ENCODE measurements at regions not wholly inside any gene's neighbourhood (a gene's known extent, or its start where the extent isn't known, plus 50 kb on each side); places are given as distances from the start of the nearest gene placed in this dataset.
"Not testable (repeated sequence)": the region's sequence is repeated elsewhere in the genome, so short reads cannot be mapped to it uniquely, and the experiment has no call there.

DNA sequence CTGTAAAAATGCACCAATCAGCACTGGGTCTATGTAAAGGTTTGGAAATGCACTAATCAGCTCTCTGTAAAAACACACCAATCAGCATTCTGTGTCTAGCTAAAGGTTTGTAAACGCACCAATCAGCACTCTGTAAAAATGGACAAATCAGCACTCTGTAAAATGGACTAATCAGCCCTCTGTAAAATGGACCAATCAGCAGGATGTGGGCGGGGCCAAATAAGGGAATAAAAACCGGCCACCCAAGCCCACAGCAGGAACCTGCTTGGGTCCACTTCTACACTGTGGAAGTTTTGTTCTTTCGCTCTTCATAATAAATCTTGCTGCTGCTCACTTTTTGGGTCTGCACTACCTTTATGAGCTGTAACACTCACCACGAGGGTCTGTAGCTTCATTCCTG, 101.0 kb downstream of the SMC2 start:
- not testable (repeated sequence) for DNase-seq (ENCODE audit: low read depth)

DNA sequence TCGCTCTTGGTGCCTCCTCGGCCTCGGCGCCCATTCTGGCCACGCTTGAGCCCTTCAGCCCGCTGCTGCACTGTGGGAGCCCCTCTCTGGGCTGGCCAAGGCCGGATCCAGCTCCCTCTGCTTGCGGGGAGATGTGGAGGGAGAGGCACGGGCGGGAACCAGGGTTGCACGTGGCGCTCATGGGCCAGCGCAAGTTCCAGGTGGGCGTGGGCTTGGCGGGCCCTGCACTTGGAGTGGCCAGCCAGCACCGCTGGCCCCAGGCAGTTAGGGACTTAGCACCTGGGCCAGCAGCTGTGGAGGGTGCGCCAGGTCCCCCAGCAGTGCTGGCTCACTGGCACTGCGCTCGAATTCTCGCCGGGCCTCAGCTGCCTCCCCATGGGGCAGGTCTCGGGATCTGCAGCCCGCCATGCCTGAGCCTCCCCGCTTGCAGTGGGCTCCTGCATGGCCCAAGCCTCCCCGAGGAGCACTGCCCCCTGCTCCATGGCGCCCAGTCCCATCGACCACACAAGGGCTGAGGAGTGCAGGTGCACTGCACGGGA, 106.4 kb downstream of the SMC2 start:
- DNase-seq (ENCODE audit: low read depth): no peak

DNA sequence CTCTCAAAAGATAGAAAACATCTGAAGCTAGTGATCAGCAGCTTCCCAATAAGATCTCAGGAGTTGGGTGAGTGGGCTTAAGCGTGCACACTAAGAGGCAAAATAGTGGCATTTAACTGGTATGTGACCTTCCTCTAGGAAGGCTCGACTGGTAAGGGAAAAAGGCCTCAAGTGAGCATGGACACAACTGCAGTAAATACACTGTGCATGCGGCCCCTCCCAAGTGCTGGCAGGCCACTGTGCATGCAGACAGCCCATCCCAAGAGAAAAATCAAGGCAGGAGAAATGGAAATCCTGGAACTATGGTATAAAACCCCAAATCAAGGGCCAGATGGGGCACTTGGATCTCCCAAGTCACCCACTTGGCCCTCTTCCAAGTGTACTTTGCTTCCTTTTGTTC, 112.7 kb downstream of the SMC2 start:
- no peak for DNase-seq (ENCODE audit: low read depth)

DNA sequence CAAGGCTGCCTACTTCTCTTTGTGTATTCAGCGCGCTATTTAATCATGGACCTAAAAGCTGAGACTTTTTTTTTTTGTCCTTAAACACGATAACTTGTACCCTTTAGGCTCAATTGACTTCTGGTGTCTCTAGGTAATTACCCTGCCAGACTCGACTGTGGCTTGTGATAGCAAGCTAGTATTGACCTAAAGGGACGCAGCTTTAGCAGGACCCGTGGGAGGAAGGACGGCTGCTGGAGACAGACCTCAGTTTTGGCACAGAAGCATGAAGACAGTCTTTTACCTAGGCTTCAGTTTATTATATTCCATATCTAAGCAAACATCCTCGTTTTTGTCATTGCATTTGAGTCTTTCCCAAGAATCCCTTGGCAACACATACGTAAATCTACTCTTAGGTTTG, 115.3 kb downstream of the SMC2 start:
- DNase-seq (ENCODE audit: low read depth): no peak

DNA sequence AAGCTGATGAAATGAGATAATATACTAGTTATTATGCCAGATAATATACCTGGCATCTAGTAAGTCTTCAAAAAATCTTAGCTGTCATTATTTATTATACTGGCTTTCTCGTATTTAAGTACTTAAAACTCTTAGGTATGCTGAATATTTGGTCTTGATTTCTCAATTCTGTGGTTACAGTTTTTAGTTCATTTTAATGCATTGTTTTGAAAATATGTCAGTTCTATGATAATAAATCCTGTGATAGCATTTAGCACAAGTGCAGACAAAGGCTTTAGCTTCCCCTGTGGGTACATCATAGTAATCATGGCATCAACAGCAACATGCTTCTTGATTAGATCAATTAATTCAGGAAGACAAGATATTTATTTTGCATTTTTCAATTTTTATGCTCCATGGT, 133.0 kb downstream of the SMC2 start:
- DNase-seq (ENCODE audit: low read depth): no peak

DNA sequence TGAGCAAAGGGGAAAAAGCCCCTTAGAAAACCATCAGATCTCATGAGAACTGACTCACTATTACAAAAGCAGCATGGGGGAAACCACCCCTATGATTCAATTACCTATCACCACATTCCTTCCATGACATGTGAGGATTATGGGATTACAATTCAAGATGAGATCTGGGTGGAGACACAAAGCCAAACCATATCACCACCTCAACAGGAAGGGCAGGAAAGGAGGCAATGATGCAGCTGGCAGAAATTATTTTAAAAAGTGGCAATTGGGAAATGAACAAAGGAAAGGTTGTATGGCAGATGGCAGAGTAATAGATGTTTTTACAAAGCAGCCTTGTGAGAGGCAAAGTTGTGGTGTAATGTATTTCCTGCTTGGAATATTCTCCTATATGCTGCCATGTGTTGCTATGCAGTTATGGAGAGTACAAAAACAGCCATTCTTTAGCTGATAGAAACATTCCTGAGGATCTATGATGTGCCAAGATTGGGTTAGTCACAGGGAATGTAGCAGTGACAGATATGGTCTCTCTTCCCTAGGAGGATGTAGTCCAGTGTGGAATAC, 138.8 kb downstream of the SMC2 start:
- no peak for DNase-seq (ENCODE audit: low read depth)

DNA sequence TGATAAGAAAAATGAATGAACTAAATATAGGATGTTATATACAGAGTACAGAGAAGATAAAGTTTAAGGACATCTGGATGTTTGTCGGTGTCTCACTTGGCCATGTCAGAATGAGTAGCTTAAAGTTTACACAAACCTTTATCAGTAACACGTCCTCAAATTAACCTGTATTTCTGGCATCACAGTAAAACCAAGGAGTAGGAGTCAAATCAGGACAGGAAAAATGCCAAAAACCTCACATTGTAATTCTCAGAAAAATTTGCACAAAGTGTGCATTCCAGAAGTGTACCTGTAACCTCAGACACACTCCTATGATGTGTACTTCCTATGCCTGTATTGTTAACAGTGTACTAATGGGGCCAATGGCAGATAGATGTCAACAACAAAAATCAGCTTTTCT, 139.3 kb downstream of the SMC2 start:
- DNase-seq (ENCODE audit: low read depth): no peak

DNA sequence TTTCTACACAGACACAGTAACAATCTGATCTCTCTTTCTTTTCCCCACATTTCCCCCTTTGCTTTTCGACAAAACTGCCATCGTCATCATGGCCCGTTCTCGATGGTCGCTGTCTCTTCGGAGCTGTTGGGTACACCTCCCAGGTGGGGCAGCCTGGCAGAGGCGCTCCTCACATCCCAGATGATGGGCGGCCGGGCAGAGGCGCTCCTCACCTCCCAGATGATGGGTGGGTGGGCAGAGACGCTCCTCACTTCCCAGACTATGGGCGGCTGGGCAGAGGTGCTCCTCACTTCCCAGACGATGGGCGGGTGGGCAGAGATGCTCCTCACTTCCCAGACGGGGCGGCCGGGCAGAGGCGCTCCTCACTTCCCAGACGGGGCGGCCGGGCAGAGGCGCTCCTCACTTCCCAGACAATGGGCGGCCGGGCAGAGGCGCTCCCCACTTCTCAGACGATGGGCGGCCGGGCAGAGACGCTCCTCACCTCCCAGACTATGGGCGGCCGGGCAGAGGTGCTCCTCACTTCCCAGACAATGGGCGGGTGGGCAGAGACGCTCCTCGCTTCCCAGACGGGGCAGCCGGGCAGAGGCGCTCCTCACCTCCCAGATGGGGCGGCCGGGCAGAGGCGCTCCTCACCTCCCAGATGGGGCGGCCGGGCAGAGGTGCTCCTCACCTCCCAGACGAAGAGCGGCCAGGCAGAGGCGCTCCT, 140.7 kb downstream of the SMC2 start:
- DNase-seq (ENCODE audit: low read depth): not testable (repeated sequence)

DNA sequence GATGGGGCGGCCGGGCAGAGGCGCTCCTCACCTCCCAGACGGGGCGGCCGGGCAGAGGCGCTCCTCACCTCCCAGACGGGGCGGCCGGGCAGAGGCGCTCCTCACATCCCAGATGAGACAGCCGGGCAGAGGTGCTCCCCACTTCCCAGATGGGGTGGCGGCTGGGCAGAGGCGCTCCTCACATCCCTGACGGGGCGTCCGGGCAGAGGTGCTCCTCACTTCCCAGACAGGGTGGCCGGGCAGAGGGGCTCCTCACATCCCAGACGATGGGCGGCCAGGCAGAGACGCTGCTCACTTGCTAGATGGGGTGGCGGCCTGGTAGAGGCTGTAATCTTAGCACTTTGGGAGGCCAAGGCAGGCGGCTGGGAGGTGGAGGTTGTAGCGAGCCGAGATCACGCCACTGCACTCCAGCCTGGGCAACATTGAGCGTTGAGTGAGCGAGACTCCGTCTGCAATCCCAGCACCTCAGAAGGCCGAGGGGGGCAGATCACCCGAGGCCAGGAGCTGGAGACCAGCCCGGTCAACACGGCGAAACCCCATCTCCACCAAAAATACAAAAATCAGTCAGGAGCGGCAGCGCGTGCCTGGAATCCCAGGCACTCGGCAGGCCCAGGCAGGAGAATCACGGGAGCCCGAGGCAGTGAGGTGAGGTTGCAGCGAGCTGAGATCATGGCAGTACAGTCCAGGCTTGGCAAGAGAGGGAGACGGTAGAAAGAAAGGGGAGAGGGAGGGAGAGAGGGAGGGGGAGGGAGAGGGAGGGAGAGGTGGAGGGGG, 141.4 kb downstream of the SMC2 start:
- DNase-seq (ENCODE audit: low read depth): not testable (repeated sequence)

DNA sequence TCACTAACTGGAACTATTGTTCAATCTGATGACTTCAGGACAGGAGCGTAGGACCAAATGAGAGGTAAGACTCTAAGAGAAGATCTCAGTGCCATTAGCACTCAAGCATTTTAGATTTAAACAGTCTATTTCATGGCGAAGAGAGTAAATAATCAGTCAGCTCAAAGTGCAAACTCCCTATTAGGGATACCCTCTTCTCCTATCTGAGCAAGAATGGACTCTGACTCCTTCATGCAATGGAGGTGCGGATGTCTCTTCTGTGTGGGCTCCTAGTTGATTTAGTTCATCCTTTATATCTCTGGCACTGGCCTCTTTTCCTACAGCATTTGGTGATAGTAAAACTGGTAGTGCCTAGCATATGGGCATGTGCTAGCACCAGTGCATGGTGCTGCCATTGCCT, 144.6 kb downstream of the SMC2 start:
- DNase-seq (ENCODE audit: low read depth): no peak

DNA sequence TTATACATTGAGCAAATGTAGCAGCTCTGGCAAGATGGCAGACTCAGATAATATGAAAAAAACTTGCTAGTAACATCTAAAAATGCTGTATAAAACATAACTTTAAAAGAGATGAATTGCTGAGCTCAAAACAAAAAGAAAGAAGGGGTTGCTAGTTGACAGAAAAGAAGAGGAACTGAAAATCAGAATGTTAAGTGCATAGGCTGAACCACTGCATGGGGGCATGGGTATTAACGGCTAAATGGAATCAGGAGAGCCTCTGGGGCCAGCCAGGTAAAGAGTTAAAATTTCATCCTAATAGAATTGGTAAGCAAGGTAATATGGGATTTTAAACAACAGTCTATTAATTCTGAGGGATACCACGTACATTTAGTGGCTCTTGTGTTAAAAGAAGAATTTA, 146.8 kb downstream of the SMC2 start:
- DNase-seq (ENCODE audit: low read depth): no peak

DNA sequence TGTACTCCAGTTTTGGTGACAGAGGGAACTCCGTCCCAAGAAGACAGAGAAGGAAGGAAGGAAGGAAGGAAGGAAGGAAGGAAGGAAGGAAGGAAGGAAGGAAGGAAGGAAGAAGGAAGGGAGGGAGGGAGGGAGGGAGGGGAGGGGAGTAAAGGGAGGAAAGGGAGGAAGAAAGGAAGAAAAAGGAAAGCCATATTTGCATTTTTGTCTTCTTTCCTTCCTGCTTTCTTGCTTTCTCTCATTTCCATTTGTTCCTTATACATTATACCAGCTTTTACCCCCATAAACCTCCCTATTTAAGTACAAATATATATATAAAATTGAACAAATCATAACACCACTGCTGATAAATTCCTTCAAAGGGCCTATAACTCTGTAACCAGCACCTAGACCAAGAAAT, 151.8 kb downstream of the SMC2 start:
- no peak for DNase-seq (ENCODE audit: low read depth)

DNA sequence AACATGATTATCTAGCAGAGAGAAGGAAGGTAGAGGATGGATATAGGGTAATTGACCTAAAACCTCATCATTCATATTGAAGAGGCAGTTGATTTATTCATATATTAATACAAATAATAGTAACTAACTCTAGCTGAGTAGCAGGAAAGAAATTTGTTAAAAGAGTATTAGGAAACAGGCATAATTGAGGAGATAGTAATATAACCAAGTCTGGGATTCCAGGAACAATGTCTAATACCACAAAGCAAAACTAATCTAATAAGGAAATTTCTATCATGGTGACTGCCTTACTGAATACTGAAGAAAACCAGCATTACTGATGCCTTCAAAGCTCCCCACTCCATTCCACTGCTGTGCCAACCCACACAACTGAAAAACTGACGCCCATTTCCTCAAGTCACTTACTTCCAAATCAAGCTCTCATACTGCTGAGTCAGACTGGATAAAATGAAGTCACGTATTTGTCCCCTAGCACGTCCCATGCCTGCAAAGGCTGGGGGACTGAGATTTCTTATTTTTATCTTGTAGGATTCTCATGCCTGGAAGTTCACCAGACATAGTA, 153.9 kb downstream of the SMC2 start:
- no peak for DNase-seq (ENCODE audit: low read depth)

DNA sequence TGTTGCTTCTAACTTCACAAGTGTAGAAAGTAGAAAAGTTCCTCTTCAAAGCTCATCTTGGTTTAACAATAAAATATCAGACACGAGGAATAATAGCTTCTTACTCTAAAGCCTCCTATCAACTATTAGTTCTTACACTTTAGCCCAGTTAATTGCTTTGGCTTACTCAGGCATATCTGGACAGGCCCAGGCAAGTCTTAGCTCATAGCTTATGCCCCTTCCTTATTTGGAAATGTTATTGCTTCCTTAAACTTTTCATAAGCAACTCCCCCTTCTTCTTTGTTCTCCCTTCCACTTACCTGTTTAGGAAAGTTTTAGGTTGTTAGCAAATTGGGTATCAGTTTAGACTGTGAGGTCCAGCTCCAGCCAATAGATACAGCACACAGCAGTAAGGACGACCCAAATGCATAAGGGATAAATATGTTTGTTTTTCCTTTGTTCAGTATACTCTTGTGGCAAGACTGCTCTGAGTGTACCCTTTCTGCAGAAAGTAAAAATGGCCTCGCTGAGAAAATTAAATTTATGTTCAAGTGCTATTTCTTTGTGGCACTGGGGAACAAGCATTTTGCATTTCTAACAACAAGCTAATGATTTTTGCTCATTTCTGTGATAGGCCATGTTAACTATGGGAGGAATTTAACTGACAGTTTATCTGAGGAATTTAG, 162.1 kb downstream of the SMC2 start:
- no peak for DNase-seq (ENCODE audit: low read depth)

DNA sequence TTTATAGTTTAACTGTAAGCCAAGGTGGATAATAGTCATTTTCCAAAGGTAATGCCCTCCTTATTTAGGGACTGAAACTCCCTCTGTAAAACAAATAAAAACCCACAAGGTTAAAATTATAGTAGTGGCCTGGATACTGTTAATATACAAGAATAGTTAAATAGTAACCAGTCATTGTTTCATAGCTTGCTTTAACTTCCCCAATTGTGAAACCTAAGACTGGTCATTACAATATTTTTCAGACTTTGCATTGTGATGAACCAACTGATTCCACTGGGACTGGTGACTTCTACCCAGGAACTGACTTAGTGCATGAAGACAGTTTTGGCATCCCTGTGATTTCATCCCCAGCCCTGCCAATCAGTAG, 162.6 kb downstream of the SMC2 start:
- DNase-seq (ENCODE audit: low read depth): no peak

DNA sequence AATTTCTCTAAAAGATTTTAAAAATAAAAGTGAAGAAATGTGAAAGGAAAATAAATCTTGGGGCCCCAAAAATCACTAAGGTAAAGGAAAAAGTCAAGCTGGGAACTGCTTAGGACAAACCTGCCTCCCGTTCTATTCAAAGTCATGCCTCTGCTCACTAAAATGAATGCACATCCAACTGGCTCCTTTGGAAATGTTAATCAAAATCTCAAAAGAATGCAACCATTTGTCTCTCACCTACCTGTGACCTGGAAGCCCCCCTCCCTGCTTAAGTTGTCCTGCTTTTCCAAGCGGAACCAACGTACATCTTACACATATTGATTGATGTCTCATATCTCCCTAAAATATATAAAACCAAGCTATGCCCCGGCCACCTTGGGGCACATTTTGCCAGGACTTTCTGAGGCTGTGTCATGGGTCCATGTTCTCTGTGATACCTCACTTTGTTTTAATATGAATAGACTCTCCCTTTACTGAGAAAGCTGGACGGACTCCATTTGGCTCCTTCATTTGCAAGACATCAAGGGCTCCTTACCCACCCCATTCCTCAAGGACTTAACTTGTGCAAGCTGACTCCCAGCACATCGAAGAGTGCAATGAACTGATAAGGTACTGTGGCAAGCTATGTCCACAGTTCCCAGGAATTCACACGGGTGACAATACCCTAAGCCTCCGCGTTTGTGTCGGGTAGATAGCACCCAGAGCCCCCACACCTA, 164.3 kb downstream of the SMC2 start:
- DNase-seq (ENCODE audit: low read depth): no peak

DNA sequence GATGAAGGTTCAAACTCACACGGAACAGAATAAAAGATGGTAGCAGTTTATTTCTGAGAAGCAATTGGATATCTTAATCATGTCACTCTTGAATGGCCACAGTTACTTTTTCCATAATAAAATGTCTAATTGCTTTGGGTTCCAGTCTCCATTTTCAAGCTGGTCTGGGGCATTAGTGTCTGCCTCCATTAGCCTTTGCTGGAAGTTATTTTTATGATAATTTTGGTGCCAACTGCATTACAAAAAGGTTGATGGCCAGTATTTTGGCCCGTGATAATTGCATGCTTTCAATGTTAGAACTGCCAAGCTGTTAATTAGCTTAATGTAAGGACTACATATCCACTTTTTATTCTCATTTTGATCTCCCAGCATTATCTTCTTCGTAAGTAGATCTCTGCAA, 165.9 kb downstream of the SMC2 start:
- no peak for DNase-seq (ENCODE audit: low read depth)

DNA sequence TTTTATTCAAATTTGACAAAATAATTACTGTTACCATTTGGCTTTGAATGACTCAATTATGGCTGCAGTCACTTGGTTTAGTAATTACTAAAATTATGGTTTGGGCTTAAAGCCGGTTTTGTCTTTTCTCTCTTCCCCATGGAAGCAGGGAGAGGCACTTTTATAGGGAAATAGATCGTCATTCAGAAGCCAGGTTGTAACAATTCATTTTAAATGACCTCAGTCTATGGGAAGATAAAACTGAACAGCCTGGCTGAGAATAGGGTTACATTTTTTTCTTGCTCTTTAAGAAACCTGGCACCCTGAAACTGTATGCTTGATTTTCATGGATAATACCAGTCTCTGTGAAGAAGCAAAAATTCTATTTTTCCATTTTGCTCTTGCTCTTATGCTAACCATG, 169.8 kb downstream of the SMC2 start:
- DNase-seq (ENCODE audit: low read depth): no peak

DNA sequence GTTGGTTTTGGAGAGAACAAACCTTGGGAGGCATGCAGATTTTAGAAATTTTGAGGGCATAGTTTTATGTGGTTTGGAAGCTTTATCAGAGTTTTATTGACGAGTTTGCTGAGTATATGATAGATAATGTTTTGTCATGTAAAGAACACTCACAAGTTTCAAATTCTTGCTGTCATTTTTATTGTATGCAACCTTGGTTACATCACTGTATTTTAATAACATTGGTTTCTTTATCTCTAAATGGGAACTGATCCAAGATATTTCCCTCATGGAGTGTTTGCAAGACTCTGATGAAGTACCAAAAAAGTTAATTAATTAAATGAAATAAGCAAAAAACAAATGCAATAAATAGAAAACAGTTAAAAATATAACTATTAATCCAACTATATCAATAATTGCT, 170.3 kb downstream of the SMC2 start:
- DNase-seq (ENCODE audit: low read depth): no peak

DNA sequence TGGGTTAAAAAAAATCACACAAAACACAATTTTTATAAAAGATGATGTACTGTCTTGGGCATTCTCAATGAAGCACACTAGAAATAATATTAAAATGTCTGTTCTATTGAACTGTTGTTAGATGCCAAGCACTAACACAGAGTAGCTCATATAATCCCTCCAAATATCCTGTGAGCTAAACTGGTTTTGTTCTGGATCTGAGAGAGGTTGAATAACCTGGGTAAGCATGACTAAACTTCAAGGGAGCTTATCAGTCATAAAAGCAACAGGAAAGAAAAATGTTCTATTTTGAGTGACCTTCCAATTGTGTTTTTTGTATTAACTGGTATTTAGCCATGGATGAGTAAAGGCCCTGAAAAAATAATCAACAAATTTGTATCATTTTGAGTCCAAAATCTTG, 175.3 kb downstream of the SMC2 start:
- no peak for DNase-seq (ENCODE audit: low read depth)

DNA sequence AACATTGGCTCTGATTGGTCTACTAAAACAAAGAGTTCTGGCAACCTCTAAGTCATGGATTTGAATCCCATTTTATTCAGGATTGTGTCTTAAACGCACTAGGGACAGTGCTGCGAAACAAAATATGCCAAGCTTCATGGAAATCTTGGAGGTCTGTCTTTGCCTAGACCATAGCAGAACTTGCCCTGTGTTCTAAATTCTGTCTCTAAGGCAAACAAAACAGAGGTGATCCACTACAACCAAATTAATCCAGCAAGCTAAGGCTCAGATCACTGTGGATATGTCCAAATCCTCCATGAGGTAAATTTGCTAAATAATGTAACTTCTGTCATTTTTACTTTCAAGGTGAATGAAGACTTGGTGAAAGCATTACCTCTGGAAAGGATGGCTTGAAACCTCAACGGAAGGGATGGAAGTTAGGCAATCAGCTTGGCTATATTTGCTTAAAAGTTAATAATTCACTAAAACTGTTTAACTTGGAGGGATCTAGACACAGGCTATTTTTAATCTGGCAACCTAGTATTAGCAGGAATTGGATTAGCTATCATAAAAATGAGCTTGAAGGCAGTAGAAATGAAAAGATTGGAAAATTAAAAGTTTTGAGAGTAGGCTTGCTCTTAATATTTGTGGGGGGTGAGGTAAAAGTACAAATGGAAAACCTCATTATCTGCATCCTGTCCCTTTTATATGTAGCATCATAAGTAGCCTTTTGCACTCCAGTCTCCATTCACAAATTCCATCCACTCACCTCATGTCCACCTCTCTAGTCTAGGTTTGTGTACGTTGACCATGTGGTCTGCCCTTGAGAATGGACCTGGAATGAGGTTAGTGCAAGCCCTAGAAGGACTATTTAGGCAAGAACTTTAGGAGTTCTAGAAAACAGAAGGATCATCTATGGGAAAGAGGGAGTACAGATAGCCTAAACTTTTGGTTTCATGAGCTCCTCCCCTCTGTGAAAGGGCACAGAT, 176.2 kb downstream of the SMC2 start:
- DNase-seq (ENCODE audit: low read depth): no peak

All from fibroblast of the conjunctiva (primary cell).